SH-SY5Y (cell line): ENCODE measurements at regions not wholly inside any gene's neighbourhood (a gene's known extent, or its start where the extent isn't known, plus 50 kb on each side); places are given as distances from the start of the nearest gene placed in this dataset.

Experiments
- GATA2 ChIP-seq: IDR thresholded peaks from 2 replicates; pipeline ENCODE4 v1.6.1; 2011; ENCODE audit warnings: mild to moderate bottlenecking, low read depth, low read length
- GATA3 ChIP-seq: IDR thresholded peaks from 2 replicates; pipeline ENCODE4 v1.6.1; 2011; ENCODE audit warnings: low read depth, mild to moderate bottlenecking, low read length, moderate library complexity

DNA sequence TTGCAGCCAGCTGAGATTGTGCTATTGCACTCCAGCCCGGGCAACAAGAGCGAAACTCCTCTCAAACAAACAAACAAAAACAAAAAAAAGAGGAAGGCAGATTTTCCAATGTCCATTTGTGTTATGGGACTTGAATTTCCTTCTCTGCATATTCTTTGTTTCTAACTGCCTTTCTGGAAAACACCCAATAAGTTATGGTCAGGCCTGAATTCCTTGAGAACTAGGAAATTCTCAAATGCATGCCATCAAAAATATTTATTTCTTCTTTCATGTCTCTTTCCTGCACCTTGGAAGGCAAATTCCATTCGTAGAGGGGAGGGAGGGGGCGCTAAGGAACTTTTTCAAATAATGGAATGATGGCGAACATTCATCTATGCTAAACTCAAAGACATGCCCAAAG lies 117.6 kb upstream of the TMCC3 start:
- no peak for TF ChIP-seq GATA2
- no peak for TF ChIP-seq GATA3
